Progenitor cell of endocrine pancreas (in vitro differentiated cells): ENCODE measurements at regions not wholly inside any gene's neighbourhood (a gene's known extent, or its start where the extent isn't known, plus 50 kb on each side); places are given as distances from the start of the nearest gene placed in this dataset.

Source experiments
- DNase-seq: peaks from one replicate; pipeline ENCODE4 v3.0.0; 2021; ENCODE audit warnings: low spot score; ENCODE audit not compliant: unreplicated experiment
- H3K27ac Mint-ChIP-seq: 2 replicates; pipeline ENCODE4 v1.8.0; 2021; ENCODE audit warnings: mild to moderate bottlenecking, moderate library complexity, mixed read lengths
- H3K27me3 Mint-ChIP-seq: 2 replicates; pipeline ENCODE4 v1.8.0; 2021; ENCODE audit warnings: mixed read lengths
- H3K36me3 Mint-ChIP-seq: 2 replicates; pipeline ENCODE4 v1.8.0; 2022; ENCODE audit warnings: mixed read lengths; ENCODE audit not compliant: insufficient read depth
- H3K4me1 Mint-ChIP-seq: 2 replicates; pipeline ENCODE4 v1.8.0; 2021; ENCODE audit warnings: low read depth, mixed read lengths
- H3K4me3 Mint-ChIP-seq: 2 replicates; pipeline ENCODE4 v1.8.0; 2021; ENCODE audit warnings: low read depth, mild to moderate bottlenecking, moderate library complexity, mixed read lengths
- H3K9me3 Mint-ChIP-seq: 2 replicates; pipeline ENCODE4 v1.8.0; 2021; ENCODE audit warnings: low read depth, mixed read lengths
- CTCF ChIP-seq: fragments of 200-600 bp; sonication (generic); IDR thresholded peaks from one replicate; pipeline ENCODE4 v1.5.0; 2021; ENCODE audit warnings: antibody characterized with exemption, mild to moderate bottlenecking; ENCODE audit not compliant: unreplicated experiment

DNA sequence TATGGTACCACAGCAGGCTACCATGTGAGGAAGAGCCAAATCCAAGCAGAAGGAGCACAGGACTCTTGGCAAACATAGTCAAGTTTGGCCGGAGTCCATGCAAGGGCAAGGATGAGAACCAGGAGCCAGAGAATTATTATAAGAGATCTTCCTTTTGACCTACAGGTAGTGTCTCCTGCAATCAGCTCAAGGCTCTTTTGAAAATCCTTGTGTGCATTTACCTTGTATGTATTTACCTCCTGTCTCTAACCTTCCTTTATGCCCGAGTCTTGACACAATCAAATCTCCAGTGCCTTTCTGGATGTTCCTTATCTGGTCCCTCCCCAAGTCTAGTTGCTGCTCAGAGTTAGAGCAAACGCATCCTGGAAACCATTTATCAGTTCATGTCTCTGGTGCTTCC, 855.0 kb upstream of the CELF4 start:
- H3K36me3 Mint-ChIP-seq: no peaks in the 10 kb centered on the region
- no peaks in the 10 kb centered on the region for H3K4me1 Mint-ChIP-seq

DNA sequence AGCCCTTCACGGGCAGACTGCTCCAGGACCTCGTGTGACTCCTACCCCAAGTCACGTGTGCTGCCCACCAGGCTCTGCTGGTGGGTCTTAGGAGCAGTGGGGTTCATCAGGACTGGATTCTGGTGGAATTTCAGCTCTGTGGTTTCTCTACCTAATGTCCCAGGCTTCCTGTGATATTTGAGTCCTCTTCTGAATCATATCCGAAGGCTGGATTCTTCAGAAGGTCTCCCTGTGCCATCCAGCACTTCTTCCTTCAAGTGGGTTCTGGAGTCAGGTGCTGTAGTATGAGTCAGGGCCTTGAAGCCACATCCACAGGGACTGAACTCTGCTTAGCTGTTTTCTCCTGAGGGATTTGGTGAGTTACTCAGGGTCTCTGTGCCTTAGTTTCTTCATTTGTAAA, 850.2 kb upstream of the CELF4 start:
- Mint-ChIP-seq H3K36me3 (no peaks in the 10 kb centered on the region), H3K27ac (no peak overlapping the region), H3K4me1 (peaks cover 2% of the 10 kb centered on the region), H3K27me3 (peaks cover 3% of the 10 kb centered on the region), H3K4me3 (no peak overlapping the region), H3K9me3 (no peaks in the 10 kb centered on the region)
- no peak for TF ChIP-seq CTCF
- no peak for DNase-seq

More for the DNA sequence above, 855.0 kb upstream of the CELF4 start:
- no peak for TF ChIP-seq CTCF
- Mint-ChIP-seq H3K27me3 (peaks cover 9% of the 10 kb centered on the region), H3K27ac (no peak overlapping the region), H3K9me3 (no peaks in the 10 kb centered on the region), H3K4me3 (no peak overlapping the region)
- no peak for DNase-seq

- Mint-ChIP-seq H3K36me3 (no peaks in the 10 kb centered on the region), H3K4me1 (peaks cover 2% of the 10 kb centered on the region), H3K27ac (no peak overlapping the region), H3K4me3 (no peak overlapping the region), H3K27me3 (no peaks in the 10 kb centered on the region), H3K9me3 (peaks cover 11% of the 10 kb centered on the region)
- DNase-seq: no peak
- no peak for TF ChIP-seq CTCF
These were observed 847.6 kb upstream of the CELF4 start for GRCh38 chr18:38413193-38413592.

DNA sequence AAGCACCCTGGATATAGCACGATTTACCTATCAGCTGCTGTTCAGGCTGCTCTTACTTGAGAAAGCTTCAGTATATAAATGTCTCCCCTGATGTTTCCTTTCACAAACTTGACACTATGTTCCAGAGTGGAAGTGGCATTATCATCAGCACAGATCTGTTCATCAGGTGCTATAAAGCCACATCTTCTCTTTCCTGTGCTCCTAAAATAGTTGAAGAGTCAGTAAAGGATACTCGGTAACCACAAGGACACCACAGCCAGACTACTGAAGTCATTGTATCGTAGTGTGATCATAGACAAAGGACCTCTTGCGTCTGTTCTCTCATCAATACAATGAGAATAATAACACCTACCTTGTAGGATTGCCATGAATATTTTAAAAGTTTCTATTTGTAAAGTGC, 841.0 kb upstream of the CELF4 start:
- no peak for TF ChIP-seq CTCF
- Mint-ChIP-seq H3K36me3 (no peaks in the 10 kb centered on the region), H3K4me1 (no peaks in the 10 kb centered on the region), H3K9me3 (peaks cover 23% of the 10 kb centered on the region), H3K27ac (no peak overlapping the region), H3K27me3 (no peaks in the 10 kb centered on the region), H3K4me3 (no peak overlapping the region)
- DNase-seq: no peak

DNA sequence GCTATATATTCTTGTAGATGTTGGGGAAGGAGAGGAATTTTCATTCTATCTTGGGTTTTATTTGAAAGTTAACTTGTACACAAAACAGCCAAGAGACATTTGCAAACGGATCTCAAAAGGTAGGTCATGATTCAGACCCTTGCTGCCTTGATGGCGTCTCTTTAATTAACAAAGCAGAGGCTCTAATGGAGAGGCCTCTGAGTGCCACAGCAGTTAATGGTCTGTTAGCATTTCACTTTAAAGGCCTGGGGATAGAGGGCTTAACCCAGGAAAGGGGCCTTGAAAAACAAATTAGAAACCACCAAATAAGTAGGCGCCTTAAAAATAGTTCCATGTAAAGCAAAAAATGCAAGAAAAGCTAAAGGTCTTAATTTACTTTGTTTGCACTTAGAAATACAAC, 836.9 kb upstream of the CELF4 start:
- Mint-ChIP-seq H3K27ac (no peak overlapping the region), H3K4me1 (peaks cover 4% of the 10 kb centered on the region), H3K27me3 (no peaks in the 10 kb centered on the region), H3K36me3 (no peaks in the 10 kb centered on the region), H3K4me3 (no peak overlapping the region), H3K9me3 (peaks cover 9% of the 10 kb centered on the region)
- no peak for TF ChIP-seq CTCF
- DNase-seq: no peak

DNA sequence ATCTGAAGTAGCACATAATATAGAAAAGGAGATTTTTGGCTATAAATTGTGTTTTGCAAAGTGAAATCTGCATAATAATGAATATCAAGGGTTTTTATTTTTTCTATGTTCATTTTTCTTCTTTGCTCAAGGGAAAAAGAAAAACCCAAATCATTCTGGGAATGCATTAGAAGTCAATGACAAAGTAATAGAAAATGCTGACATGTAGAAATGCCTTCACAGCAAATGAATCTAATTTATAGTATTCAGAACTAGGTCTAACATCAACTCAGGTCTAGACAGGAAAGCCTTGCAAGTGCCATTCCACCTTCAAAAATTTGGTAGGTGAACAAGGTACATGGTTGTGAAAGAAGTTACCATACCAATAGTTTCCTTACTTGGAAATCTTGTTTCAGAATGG, 831.5 kb upstream of the CELF4 start:
- no peak for TF ChIP-seq CTCF
- DNase-seq: no peak
- H3K27me3 Mint-ChIP-seq: no peaks in the 10 kb centered on the region
- H3K9me3 Mint-ChIP-seq: no peaks in the 10 kb centered on the region
- no peak overlapping the region for H3K4me3 Mint-ChIP-seq
- H3K4me1 Mint-ChIP-seq: peaks cover 11% of the 10 kb centered on the region
- H3K36me3 Mint-ChIP-seq: no peaks in the 10 kb centered on the region
- no peak overlapping the region for H3K27ac Mint-ChIP-seq
